Adrenal gland (tissue), 5 donors: ENCODE measurements at regions not wholly inside any gene's neighbourhood (a gene's known extent, or its start where the extent isn't known, plus 50 kb on each side); places are given as distances from the start of the nearest gene placed in this dataset.

Experiments
- POLR2A ChIP-seq, 2 donors: fragments of 450-650 bp; IDR thresholded peaks; one replicate each; pipeline ENCODE4 v1.6.1; 2017; ENCODE audit warnings: antibody characterized with exemption in 2 of 2, mild to moderate bottlenecking in 2 of 2, moderate library complexity in 1 of 2
- TF ChIP-seq, protein P1 (sequence below), 6 experiments: fragments of 450-650 bp in 4 of 6; fragments of 200-600 bp in 2 of 6; sonication (generic) in 1 of 6; IDR thresholded peaks; 1 replicate in 5 of 6; 2 replicates in 1 of 6; pipeline versions ENCODE4 v1.5.1 to v1.8.0; 2016 to 2021; ENCODE audit warnings: antibody characterized with exemption in 6 of 6, mild to moderate bottlenecking in 2 of 6, moderate library complexity in 1 of 6
- donor health status: DM: no; HTN: no; CAD: no.

- TF ChIP-seq, protein P1, sequence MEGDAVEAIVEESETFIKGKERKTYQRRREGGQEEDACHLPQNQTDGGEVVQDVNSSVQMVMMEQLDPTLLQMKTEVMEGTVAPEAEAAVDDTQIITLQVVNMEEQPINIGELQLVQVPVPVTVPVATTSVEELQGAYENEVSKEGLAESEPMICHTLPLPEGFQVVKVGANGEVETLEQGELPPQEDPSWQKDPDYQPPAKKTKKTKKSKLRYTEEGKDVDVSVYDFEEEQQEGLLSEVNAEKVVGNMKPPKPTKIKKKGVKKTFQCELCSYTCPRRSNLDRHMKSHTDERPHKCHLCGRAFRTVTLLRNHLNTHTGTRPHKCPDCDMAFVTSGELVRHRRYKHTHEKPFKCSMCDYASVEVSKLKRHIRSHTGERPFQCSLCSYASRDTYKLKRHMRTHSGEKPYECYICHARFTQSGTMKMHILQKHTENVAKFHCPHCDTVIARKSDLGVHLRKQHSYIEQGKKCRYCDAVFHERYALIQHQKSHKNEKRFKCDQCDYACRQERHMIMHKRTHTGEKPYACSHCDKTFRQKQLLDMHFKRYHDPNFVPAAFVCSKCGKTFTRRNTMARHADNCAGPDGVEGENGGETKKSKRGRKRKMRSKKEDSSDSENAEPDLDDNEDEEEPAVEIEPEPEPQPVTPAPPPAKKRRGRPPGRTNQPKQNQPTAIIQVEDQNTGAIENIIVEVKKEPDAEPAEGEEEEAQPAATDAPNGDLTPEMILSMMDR (IDR thresholded peaks at IDR 0.05), result no peak
- no peak for TF ChIP-seq POLR2A (IDR thresholded peaks at IDR 0.05)
Observed at GRCh38 chr2:55760125-55760524, 66.5 kb upstream of the PNPT1 start.
